ENCODE measurements at regions not wholly inside any gene's neighbourhood (a gene's known extent, or its start where the extent isn't known, plus 50 kb on each side); places are given as distances from the start of the nearest gene placed in this dataset.

DNA sequence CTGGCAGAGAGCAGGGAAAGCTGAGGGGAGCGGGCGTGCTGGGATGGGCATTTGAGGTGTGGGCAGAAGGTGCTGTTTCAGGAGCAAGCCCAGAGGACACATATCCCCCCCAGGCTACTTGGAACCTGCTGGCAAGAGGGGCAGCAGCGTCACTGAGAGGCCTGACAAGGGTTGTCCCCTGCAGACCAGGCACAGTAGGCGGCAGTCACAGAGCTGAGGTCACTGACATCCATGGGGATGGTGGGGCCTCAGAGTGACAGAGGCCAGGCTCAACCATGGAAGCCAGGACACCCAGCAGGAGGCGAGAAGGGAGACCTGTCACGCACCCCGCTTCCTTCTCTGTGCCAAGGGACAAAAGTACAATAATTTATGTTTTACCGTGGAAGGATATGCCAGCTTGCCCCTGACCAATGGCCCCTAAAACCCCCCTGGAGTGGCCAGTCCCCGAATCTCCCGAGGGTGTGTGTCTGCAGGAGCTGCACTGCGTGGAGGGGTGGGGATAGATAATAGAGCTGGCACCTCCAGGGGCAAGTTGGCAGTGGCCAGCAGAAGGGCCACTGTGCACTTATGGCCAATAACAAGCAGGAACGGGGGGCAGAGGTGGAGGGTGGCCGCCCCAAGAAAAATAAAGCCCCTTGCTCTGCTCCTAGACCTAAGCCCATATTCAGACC, 86.3 kb upstream of the SLC66A3 start:
- TF ChIP-seq, protein P1, sequence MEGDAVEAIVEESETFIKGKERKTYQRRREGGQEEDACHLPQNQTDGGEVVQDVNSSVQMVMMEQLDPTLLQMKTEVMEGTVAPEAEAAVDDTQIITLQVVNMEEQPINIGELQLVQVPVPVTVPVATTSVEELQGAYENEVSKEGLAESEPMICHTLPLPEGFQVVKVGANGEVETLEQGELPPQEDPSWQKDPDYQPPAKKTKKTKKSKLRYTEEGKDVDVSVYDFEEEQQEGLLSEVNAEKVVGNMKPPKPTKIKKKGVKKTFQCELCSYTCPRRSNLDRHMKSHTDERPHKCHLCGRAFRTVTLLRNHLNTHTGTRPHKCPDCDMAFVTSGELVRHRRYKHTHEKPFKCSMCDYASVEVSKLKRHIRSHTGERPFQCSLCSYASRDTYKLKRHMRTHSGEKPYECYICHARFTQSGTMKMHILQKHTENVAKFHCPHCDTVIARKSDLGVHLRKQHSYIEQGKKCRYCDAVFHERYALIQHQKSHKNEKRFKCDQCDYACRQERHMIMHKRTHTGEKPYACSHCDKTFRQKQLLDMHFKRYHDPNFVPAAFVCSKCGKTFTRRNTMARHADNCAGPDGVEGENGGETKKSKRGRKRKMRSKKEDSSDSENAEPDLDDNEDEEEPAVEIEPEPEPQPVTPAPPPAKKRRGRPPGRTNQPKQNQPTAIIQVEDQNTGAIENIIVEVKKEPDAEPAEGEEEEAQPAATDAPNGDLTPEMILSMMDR (IDR thresholded peaks at IDR 0.05), result no peak
- no peak for TF ChIP-seq ZFX (IDR thresholded peaks at IDR 0.05; ENCODE audit: borderline replicate concordance)
